HG03520 (cell line): ENCODE measurements at regions not wholly inside any gene's neighbourhood (a gene's known extent, or its start where the extent isn't known, plus 50 kb on each side); places are given as distances from the start of the nearest gene placed in this dataset.

ENCODE experiments used
- ATAC-seq: cut with Tn5 transposase; IDR thresholded peaks from one replicate; pipeline ENCODE4 v1.9.1; 2021; ENCODE audit warnings: mild to moderate bottlenecking, moderate library complexity; ENCODE audit not compliant: unreplicated experiment

- no peak for ATAC-seq
These were observed 1136.6 kb upstream of the PABPC4L start for GRCh38 chr4:135338181-135338580.

DNA sequence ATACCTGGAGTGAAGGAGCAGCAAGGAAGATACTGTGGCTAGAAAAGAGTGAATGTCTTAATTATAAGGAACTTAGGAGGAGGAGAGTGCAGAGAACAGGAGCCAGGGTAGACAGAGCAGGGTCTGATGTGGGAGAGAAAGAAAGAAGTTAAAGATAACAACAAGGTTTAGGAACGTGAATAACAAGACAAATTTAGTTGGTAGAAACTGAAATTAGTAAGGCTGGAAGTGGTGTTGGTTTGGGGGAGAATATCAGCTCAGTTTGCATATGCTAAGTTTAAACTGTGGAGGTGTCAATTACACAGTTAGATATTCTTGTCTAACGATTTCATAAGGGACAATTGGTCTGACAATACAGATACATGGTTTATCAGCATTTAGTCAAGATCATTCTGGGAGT, 1123.7 kb upstream of the PABPC4L start:
- no peak for ATAC-seq

- no peak for ATAC-seq
These were observed 1118.1 kb upstream of the PABPC4L start for GRCh38 chr4:135319685-135320084.

- no peak for ATAC-seq
These were observed 1114.7 kb upstream of the PABPC4L start for GRCh38 chr4:135316266-135316779.

GRCh38 chr4:135290136-135290535, 1088.5 kb upstream of the PABPC4L start:
- no peak for ATAC-seq

GRCh38 chr4:135283934-135284333, 1082.3 kb upstream of the PABPC4L start:
- no peak for ATAC-seq

DNA sequence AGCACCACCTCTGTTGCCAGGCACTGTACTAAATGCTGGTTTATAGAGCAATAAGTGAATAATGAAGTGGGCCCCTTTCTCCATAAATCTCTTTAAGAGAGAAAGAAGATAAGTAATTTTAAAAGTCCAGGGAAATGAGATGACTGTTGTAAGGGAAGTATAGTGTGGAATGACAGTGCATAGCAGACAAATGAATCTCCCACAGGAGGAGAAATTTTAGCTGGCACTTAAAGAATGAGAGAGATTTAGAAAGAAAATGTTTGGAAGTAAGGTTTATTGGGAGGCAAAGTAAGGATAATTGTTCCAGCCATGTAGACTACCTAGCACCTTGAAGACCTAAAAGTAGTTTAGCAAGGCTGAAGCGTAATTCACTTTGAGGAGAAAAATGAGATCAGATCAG, 1081.1 kb upstream of the PABPC4L start:
- ATAC-seq, result no peak

GRCh38 chr4:135281230-135281629, 1079.6 kb upstream of the PABPC4L start:
- ATAC-seq, result no peak

GRCh38 chr4:135277980-135278315, 1076.4 kb upstream of the PABPC4L start:
- no peak for ATAC-seq

GRCh38 chr4:135277068-135277979, 1075.7 kb upstream of the PABPC4L start:
- no peak for ATAC-seq

DNA sequence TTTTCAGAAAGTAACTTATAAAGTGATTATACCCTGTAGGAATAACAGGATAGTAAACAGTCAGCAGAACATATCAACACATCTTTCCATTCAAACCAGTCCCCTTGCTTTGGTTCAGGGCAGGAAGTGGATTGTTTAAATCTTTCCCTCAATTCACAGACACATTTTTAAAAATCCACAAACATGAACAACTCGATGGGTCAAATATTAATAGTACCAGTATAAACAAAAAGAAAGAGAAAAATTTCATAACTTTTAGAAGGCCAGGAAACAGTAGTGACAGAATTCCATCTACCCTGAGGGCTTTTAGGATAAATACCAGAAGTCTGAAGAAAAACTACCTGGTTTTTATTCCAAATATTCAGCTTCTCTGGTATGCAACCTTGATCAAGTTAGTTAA, 1072.8 kb upstream of the PABPC4L start:
- no peak for ATAC-seq

GRCh38 chr4:135269125-135269890, 1067.7 kb upstream of the PABPC4L start:
- ATAC-seq, result no peak

DNA sequence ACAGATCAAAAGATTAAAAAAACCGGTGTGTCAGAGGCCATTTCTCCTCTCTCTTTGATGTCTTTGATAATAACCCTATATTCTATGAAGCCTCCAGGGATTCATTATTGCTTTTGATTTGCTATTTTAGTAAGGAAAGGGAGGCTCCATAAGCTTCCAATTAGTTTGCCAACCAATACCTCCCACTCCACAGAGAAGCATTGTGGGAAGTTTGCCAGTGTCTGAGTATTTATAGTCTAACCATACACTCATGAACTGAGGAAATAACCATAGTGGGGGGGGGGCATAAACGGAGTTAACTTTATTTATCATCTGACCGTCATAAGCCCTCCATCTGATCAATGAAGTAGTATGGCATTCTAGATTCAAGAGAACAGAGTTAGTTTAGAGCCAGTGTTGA, 1066.8 kb upstream of the PABPC4L start:
- ATAC-seq, result no peak

DNA sequence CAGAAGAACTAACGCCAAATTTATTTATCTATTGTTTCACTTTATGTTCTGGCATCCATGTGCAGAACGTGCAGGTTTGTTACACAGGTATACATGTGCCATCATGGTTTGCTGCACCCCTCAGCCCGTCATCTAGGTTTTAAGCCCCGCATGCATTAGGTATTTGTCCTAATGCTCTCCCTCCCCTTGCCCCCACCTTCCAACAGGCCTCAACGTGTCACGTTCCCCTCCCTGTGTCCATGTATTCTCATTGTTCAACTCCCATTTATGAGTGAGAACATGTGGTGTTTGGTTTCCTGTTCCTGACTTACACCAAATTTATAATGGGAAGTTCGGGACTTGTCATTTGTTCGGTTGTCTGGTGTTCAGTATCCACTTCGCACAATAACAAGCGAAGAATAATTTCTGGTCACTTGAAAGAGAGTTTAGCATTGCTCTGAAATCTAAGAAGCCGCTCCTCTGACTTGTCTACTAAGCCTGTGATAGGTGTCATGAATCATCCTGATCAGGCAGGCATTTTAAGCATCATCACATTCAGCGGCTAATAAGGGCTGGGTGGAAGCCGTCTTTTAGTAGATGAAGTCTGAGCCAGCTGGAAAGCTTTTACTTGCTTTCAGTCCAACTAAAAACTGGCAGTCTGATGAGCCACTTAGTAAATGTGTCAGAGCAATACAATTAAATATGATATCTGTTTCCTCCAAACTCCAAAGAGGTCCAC, 1065.7 kb upstream of the PABPC4L start:
- ATAC-seq, result no peak

DNA sequence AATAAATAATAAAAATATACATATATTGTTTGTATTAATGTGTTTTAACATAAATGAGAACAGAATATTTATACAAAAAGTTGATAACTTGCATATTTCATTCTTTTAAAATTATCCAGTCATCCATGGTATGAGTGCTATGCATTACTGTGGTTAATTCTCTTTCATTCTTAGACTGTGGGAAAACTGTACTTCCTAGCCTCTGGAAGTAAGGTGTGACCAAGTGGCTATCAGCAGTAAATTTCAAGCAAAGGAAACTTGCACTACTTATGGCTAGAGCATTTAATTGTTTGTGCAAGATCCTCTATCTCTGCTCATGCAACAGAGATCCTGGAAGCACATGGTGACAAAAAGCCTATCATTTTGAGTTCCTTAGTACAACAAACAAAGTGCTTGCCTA, 1054.5 kb upstream of the PABPC4L start:
- ATAC-seq, result no peak

DNA sequence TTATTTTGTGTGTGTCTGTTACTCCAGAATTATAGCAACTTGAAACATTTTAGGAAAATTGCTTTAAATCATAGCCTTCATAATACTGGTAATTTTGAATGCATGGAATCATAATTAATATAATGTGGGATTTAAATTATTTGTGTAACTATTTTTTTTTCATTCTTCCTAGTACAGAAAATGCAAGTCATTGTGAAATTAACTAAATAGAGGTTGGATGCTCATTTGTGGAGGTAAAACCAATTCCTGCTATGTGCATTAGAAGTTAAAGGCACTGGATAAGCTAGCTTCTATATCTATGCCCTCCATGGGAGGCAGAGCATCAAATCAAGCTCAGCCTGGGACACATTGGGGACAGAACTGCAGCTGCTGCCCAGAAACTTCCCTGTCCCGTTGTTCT, 1048.5 kb upstream of the PABPC4L start:
- no peak for ATAC-seq

GRCh38 chr4:135249024-135249423, 1047.4 kb upstream of the PABPC4L start:
- no peak for ATAC-seq

DNA sequence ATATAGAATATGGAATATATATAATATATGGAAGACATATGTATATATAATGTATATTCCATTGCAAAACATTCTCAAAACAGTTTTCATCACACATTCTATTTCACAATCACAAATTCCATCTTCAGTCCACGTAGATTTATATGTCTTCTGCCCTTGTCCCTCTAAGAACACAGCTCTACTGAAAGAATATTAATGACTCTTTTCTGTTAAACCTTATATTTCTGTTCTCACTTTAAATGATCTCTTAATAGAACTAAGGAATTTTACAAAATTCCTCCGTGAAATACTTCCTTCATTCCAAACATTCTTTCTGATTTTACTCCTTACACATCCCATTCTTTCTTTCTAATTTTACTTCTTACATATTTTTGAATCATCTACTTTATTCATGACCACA, 1043.1 kb upstream of the PABPC4L start:
- ATAC-seq, result no peak

DNA sequence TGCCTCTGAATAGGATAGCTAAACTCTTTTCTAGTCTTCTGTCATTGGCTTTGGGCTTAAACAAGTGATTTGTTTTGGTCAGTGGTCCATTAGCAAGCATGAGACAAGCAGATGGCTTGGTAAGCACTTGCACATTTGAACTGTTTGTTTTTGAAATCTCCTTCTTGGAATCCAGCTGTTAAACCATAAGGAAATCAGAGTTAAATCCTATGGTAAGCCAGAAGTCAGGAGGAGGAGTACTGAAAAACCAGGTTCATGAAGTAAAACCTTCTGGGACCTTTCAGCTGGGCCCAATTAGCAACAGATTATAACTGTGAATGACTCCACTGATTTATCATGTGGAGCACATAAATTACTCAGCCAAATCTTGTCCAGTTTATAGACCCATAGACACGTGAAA, 1042.5 kb upstream of the PABPC4L start:
- no peak for ATAC-seq

DNA sequence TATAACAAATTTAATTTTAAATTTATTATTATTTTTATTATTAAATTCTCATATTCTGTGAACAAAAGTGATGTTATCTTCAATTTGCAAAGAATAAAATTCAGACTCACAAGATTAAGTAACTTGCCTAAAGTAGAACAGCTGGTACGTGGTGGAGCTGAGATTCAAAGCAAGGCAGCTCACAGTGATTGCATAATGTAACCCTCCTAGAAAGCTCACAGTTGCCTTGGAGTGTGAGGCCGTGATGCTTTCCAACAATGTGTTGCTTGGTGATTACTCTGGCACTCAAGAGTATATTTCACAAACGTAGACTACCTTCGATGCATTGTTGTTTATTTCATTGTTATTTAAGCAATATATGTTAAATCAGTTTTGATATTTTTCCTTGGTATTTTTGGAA, 1039.2 kb upstream of the PABPC4L start:
- ATAC-seq, result no peak

- ATAC-seq, result no peak
These were observed 1038.4 kb upstream of the PABPC4L start for GRCh38 chr4:135239964-135240363.
